Coronary artery (tissue), 2 donors: ENCODE measurements at regions not wholly inside any gene's neighbourhood (a gene's known extent, or its start where the extent isn't known, plus 50 kb on each side); places are given as distances from the start of the nearest gene placed in this dataset.

Experiments
- DNase-seq: peaks from one replicate; pipeline ENCODE4 v3.0.0-alpha.2; 2017; ENCODE audit warnings: low spot score
- H3K27ac ChIP-seq, 2 donors: fragments of 200-600 bp; sonication (generic); one replicate each; pipeline ENCODE4 v1.5.1; 2016 to 2019
- H3K4me3 ChIP-seq: fragments of 200-600 bp; sonication (generic); 2 replicates; pipeline ENCODE4 v1.5.1; 2016; ENCODE audit warnings: mild to moderate bottlenecking, moderate library complexity
- TF ChIP-seq, protein P1 (sequence below): fragments of 200-600 bp; sonication (generic); IDR thresholded peaks from one replicate; pipeline ENCODE4 v1.5.1; 2019; ENCODE audit warnings: antibody characterized with exemption

DNA sequence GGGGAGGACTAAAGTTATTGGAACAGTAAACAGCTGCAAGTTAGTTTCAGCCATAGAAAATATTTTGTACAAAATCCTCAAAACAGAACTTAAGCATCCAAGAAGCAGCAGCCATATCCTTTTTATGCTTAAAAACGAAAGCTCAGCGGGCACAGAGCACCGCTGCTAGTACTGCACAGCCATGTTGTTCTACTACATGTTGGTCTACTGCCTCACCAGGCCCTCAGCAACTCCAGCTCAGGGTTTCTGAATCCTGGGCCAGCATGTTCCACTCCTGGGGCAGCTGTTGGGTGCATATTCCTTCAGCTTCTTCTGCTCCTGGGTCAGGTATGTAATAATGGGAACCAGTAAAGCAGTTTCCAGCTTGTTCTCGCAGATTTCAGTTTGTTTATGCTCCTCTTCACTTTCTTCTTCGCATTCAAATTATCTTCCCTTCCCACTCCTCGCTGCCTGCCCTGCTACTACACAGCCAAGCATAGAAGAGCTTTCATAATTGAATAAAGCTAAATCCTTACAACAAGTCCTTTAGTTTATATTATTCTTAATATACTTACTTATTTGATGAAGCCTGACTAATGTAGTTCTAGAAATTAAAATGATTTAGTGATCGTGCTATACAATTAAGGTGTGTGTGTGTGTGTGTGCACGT, 820.5 kb upstream of the ATXN8OS start:
- Histone ChIP-seq H3K27ac (no peak overlapping the region), H3K4me3 (no peak overlapping the region)
- DNase-seq = no peak
- TF ChIP-seq, protein P1, sequence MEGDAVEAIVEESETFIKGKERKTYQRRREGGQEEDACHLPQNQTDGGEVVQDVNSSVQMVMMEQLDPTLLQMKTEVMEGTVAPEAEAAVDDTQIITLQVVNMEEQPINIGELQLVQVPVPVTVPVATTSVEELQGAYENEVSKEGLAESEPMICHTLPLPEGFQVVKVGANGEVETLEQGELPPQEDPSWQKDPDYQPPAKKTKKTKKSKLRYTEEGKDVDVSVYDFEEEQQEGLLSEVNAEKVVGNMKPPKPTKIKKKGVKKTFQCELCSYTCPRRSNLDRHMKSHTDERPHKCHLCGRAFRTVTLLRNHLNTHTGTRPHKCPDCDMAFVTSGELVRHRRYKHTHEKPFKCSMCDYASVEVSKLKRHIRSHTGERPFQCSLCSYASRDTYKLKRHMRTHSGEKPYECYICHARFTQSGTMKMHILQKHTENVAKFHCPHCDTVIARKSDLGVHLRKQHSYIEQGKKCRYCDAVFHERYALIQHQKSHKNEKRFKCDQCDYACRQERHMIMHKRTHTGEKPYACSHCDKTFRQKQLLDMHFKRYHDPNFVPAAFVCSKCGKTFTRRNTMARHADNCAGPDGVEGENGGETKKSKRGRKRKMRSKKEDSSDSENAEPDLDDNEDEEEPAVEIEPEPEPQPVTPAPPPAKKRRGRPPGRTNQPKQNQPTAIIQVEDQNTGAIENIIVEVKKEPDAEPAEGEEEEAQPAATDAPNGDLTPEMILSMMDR = no peak

DNA sequence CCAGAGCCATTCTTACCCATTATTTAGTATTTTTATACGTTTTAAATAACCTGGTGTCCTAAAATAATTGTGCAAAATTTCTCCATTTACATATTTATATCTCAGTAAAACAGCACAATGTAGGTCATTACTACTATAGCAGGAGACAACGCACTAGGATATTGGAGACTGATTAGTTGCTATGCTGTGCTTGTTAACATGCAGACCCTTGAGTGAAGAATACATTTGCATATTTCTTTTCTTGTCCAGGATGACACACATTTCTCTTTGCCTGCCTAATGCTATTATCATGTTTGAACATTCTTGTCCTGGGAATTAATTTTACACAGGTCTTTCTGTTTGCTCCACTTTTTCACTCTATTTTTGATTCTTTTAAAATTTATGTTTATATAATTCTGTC, 823.8 kb upstream of the ATXN8OS start:
- Histone ChIP-seq H3K4me3 (no peak overlapping the region), H3K27ac (no peak overlapping the region)
- TF ChIP-seq, protein P1 = no peak
- no peak for DNase-seq

DNA sequence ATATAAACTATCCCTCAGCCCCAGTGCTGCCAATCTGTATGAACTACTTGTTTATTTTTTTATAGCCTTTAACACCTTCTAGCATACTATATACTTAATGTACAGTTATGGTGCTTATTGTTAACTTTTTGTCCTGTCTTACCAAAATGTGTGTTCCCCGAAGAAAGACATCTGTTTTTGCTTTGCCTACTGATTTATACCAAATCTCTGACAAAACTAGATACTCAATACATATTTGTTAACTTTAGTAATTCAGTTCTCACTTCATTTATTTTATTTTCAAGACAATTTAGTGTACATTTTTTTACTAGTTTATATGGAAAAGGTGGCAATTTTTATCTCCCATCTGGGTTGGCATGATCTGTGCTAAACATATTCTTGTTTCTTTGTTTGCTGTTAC, 824.3 kb upstream of the ATXN8OS start:
- Histone ChIP-seq H3K27ac (no peak overlapping the region), H3K4me3 (no peak overlapping the region)
- TF ChIP-seq, protein P1 = no peak
- DNase-seq = no peak

DNA sequence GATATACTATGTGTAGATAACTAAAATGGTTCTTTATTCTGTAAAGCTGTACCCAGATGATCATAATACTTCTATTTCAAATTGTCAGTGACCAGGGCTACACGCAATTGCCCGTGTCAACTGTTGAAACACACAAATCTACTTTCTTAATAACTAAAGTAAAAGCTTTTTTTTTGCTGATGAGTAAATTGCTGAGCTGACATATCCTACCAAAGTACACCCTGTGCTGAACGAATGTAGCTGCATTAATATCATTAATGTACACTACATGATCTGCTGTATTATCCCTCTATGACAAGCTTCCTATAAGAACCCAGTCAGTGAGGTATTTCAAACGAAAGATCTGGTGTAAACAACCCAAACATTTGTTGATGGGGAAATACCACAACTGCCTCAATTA, 827.2 kb upstream of the ATXN8OS start:
- Histone ChIP-seq H3K4me3 (no peak overlapping the region), H3K27ac (no peak overlapping the region)
- TF ChIP-seq, protein P1 = no peak
- no peak for DNase-seq

DNA sequence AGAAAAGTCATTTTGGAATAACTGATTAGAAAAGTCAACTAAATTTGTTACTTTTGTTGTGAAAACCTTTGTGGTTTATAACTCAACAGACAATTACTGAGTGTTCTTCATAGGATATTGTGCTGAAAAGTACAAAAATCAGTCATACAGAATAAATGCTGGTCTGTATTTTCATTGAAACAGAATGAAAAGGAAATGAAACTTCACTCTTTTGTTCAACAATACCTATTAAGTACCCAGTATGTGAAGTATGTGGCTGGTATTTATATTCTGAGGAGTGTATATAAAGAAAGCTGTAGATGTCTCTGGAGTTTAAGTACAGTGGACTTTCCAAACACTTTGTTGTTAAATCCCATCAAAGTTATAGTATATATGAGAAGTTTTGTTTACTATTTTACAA, 828.4 kb upstream of the ATXN8OS start:
- TF ChIP-seq, protein P1 = no peak
- no peak for DNase-seq

DNA sequence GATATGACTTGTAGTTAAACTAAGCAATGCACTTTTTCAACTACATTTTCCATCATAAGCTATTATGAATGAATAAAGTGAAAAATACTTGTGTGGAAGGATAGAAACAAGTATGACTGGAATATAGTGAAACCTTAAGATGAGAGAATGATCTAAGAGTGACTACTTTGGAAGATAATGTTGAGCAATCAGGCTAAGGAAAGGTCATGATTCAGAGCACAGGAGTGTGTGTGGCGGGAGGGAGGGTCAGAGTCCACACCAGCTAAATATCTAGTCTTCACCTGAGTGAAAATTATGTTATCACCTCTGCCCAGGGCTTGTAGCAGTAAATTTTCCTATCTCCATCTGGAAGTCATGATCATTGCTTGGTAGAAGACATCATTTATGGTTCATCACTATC, 833.4 kb upstream of the ATXN8OS start:
- Histone ChIP-seq H3K4me3 (no peak overlapping the region), H3K27ac (no peak overlapping the region)
- TF ChIP-seq, protein P1 = no peak
- DNase-seq = no peak

More for the DNA sequence above, 828.4 kb upstream of the ATXN8OS start:
- no peak overlapping the region for H3K4me3 ChIP-seq
- no peak overlapping the region for H3K27ac ChIP-seq
